Esophagus muscularis mucosa (tissue), 4 donors: ENCODE measurements at regions not wholly inside any gene's neighbourhood (a gene's known extent, or its start where the extent isn't known, plus 50 kb on each side); places are given as distances from the start of the nearest gene placed in this dataset.

Experiments
- CTCF ChIP-seq, 3 experiments: fragments of 200-600 bp in 2 of 3; fragments of 450-650 bp in 1 of 3; sonication (generic) in 2 of 3; IDR thresholded peaks; one replicate each; pipeline ENCODE4 v1.5.1; 2017 to 2019; ENCODE audit warnings: antibody characterized with exemption in 3 of 3, mild to moderate bottlenecking in 2 of 3, moderate library complexity in 1 of 3
- EP300 ChIP-seq: sonication (generic); formaldehyde crosslinking; IDR thresholded peaks from one replicate; pipeline ENCODE4 v1.6.1; 2017; ENCODE audit warnings: antibody characterized with exemption
- POLR2A ChIP-seq: fragments of 450-650 bp; IDR thresholded peaks from one replicate; pipeline ENCODE4 v1.6.1; 2017; ENCODE audit warnings: antibody characterized with exemption, moderate library complexity, mild to moderate bottlenecking, low read depth
- POLR2AphosphoS5 ChIP-seq, 2 donors: sonication (generic); formaldehyde crosslinking; IDR thresholded peaks; one replicate each; pipeline ENCODE4 v1.6.1; 2017; ENCODE audit warnings: antibody characterized with exemption in 2 of 2

GRCh38 chr4:137664046-137664387, 131.7 kb upstream of the PCDH18 start:
- TF ChIP-seq CTCF (IDR thresholded peaks at IDR 0.05) (no peak), POLR2AphosphoS5 (IDR thresholded peaks at IDR 0.05) (no peak), POLR2A (no peak), EP300 (no peak)
